Type B pancreatic cell (in vitro differentiated cells): ENCODE measurements at regions not wholly inside any gene's neighbourhood (a gene's known extent, or its start where the extent isn't known, plus 50 kb on each side); places are given as distances from the start of the nearest gene placed in this dataset.

Source experiments
- DNase-seq: peaks from one replicate; pipeline ENCODE4 v3.0.0; 2021; ENCODE audit warnings: mixed read lengths; ENCODE audit not compliant: unreplicated experiment; ENCODE audit errors: extremely low spot score
- H3K27ac Mint-ChIP-seq: 2 replicates; pipeline ENCODE4 v1.8.0; 2021; ENCODE audit warnings: mild to moderate bottlenecking, mixed read lengths
- H3K27me3 Mint-ChIP-seq: 2 replicates; pipeline ENCODE4 v1.8.0; 2021; ENCODE audit warnings: mixed read lengths
- H3K36me3 Mint-ChIP-seq: 2 replicates; pipeline ENCODE4 v1.8.0; 2021; ENCODE audit warnings: mixed read lengths
- H3K4me1 Mint-ChIP-seq: one replicate; pipeline ENCODE4 v1.8.0; 2021; ENCODE audit warnings: mixed read lengths; ENCODE audit not compliant: unreplicated experiment
- H3K4me3 Mint-ChIP-seq: 2 replicates; pipeline ENCODE4 v1.8.0; 2021; ENCODE audit warnings: mild to moderate bottlenecking, mixed read lengths
- H3K9me3 Mint-ChIP-seq: 2 replicates; pipeline ENCODE4 v1.8.0; 2021; ENCODE audit warnings: mixed read lengths
- TF ChIP-seq, protein P1 (sequence below): fragments of 200-600 bp; sonication (generic); conservative IDR thresholded peaks from 2 replicates; pipeline ENCODE4 v1.5.0; 2021; ENCODE audit warnings: antibody characterized with exemption, mild to moderate bottlenecking

DNA sequence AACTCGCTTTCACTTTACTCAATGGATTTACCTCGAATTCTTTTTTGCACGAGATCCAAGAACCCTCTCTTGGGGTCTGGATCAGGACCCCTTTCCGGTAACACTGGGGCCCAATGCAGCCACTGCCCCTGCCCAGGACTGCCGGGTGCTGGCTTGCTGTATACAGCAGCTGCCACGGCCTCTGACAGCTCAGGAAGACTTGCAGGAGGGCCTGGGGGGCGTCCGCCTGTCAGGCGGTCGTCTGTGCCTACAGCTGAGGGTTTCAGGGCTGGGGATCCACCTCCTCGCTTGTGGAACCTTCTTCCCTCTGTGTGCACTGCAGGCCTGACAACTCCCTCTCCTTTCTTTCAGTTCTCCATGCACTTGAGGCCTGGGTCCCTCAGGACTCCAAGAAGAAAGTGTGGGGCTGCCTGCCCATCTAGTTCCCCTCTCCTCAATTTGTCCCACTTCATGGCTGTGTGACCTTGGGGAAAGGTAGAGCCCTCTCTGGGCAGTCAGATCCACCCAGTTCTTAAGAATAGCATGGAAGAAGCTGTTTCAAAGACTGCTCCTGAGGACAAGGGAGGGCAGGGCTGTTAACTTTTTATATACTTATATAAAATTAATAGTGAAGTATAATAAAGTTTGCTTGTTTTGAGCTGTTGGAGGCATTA lies 75.0 kb upstream of the LGSN start:
- H3K4me3 Mint-ChIP-seq: no peak overlapping the region
- peaks cover 5% of the 10 kb centered on the region for H3K9me3 Mint-ChIP-seq
- H3K4me1 Mint-ChIP-seq: no peaks in the 10 kb centered on the region
- H3K27me3 Mint-ChIP-seq: peaks cover 3% of the 10 kb centered on the region
- TF ChIP-seq, protein P1, sequence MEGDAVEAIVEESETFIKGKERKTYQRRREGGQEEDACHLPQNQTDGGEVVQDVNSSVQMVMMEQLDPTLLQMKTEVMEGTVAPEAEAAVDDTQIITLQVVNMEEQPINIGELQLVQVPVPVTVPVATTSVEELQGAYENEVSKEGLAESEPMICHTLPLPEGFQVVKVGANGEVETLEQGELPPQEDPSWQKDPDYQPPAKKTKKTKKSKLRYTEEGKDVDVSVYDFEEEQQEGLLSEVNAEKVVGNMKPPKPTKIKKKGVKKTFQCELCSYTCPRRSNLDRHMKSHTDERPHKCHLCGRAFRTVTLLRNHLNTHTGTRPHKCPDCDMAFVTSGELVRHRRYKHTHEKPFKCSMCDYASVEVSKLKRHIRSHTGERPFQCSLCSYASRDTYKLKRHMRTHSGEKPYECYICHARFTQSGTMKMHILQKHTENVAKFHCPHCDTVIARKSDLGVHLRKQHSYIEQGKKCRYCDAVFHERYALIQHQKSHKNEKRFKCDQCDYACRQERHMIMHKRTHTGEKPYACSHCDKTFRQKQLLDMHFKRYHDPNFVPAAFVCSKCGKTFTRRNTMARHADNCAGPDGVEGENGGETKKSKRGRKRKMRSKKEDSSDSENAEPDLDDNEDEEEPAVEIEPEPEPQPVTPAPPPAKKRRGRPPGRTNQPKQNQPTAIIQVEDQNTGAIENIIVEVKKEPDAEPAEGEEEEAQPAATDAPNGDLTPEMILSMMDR: no peak
- no peak for DNase-seq
- H3K36me3 Mint-ChIP-seq: no peaks in the 10 kb centered on the region
- H3K27ac Mint-ChIP-seq: no peak overlapping the region

DNA sequence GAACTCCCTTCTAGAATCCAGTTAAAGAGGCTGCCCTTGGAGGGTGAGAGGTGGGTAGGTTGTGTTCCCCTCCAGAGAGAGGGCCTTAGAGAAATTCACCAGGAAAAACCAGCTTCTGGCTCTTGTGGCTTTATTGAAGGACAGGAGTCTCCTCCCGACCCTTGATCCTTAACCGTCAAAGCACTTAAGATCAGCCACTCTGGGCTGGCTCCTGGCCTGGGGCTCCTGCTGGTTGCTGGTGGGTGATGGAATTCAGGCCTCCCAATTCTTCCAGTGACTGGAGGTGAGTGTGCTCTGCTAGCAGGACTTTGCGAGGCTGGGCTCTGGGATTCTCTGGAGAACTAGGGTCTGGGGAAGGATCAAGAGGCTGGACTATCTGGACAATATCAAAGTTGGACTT lies 75.6 kb upstream of the LGSN start:
- peaks cover 5% of the 10 kb centered on the region for H3K9me3 Mint-ChIP-seq
- peaks cover 3% of the 10 kb centered on the region for H3K27me3 Mint-ChIP-seq
- no peaks in the 10 kb centered on the region for H3K36me3 Mint-ChIP-seq
- no peak overlapping the region for H3K27ac Mint-ChIP-seq
- DNase-seq: no peak
- no peaks in the 10 kb centered on the region for H3K4me1 Mint-ChIP-seq
- TF ChIP-seq, protein P1: no peak
- no peak overlapping the region for H3K4me3 Mint-ChIP-seq

DNA sequence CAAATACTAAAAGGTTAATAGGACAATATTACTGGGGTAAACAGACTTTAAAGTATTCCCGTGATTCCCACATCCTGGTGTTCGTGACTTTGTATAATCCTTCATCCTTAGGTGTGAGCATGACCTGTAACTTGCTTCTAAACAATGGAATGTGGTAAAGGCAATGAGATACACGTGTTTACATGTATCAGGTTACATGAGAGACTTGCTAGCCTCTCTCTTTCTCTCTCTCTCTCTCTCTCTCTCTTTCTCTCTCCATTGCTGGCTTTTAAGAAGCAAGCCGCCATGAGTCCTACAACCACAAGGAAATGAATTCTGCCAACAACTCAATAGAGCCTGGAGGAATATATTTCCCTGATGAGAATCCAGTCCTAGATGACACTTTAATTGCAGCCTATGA lies 83.9 kb upstream of the LGSN start:
- TF ChIP-seq, protein P1: no peak
- H3K4me1 Mint-ChIP-seq: no peaks in the 10 kb centered on the region
- no peak for DNase-seq
- no peak overlapping the region for H3K27ac Mint-ChIP-seq
- no peaks in the 10 kb centered on the region for H3K9me3 Mint-ChIP-seq
- H3K4me3 Mint-ChIP-seq: no peak overlapping the region
- no peaks in the 10 kb centered on the region for H3K27me3 Mint-ChIP-seq
- no peaks in the 10 kb centered on the region for H3K36me3 Mint-ChIP-seq

DNA sequence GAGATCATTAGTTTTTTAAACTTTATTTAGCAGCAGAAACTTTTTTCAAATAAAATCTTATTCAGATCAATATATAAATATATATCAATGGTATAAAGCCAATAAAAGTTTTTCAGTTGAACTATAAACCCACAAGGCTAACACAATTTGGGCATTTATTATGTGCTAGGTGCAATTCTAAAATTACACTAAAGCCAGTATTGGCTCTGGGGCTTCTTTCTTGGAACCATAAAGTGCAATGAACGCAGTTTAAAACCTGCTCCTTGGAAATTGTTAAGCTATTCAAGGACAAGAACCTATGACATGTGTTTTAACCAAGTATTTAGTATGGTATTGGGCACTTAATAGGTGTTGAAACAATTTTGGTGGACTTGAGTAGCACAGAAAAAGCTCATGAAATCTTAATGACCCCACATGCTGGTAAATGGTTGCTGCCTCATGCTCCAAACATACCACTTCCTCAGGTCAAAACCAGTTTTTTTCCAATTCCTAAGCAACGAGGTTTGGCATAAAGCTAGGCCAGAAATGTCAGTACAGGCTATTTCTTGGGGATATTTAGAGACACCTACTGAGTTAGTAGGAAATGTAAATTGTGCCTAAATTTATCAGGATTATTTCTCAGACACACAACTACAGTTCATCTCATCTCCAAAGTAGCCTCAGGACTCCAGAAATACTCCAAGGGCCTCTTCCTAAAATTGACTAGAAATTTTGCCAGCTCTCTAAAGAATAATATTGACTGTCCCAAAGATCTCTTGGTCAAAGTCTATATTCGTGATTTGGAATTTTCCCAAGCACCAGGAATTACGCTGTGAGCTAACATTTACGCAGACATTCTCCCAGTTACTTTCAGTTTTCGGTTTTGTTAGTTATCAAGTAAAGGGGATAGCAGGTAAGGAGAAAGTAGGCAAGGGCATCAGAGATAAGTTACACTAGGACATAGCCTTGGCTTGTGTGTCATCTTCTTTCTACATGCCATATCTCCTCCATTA lies 90.9 kb upstream of the LGSN start:
- Mint-ChIP-seq H3K9me3 (no peaks in the 10 kb centered on the region), H3K4me1 (no peaks in the 10 kb centered on the region), H3K36me3 (no peaks in the 10 kb centered on the region), H3K27ac (no peak overlapping the region), H3K27me3 (no peaks in the 10 kb centered on the region), H3K4me3 (no peak overlapping the region)
- no peak for DNase-seq
- TF ChIP-seq, protein P1: no peak

DNA sequence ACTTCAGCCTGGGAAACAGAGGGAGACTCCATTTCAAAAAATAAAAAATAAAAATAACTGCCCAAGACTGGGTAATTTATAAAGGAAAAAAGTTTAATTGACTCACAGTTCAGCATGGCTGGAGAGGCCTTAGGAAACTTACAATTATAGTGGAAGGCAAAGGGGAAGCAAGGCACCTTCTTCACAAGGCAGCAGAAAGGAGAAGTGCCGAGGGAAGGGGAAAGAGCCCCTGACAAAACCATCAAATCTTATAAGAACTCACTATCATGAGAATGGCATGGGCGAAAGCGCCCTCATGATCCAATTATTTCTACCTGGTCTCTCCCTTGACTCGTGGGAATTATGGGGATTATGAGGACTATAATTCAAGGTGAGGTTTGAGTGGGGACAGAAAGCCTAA lies 95.5 kb upstream of the LGSN start:
- no peaks in the 10 kb centered on the region for H3K36me3 Mint-ChIP-seq
- H3K27me3 Mint-ChIP-seq: no peaks in the 10 kb centered on the region
- no peak overlapping the region for H3K4me3 Mint-ChIP-seq
- TF ChIP-seq, protein P1: no peak
- H3K27ac Mint-ChIP-seq: no peak overlapping the region
- H3K9me3 Mint-ChIP-seq: no peaks in the 10 kb centered on the region
- H3K4me1 Mint-ChIP-seq: no peaks in the 10 kb centered on the region
- no peak for DNase-seq
